Epithelial cell of prostate (primary cell): ENCODE measurements at regions not wholly inside any gene's neighbourhood (a gene's known extent, or its start where the extent isn't known, plus 50 kb on each side); places are given as distances from the start of the nearest gene placed in this dataset.
A peak's percentile ranks its signal among the peaks of the same experiment; 100 is the strongest.

ENCODE experiments used
- DNase-seq: peaks from one replicate; pipeline ENCODE4 v3.0.0-alpha.2; 2011; ENCODE audit warnings: low read depth, low spot score
- H3K27ac ChIP-seq: fragments of 450-650 bp; 2 replicates; pipeline ENCODE4 v1.5.1; 2017; ENCODE audit warnings: mild to moderate bottlenecking

DNA sequence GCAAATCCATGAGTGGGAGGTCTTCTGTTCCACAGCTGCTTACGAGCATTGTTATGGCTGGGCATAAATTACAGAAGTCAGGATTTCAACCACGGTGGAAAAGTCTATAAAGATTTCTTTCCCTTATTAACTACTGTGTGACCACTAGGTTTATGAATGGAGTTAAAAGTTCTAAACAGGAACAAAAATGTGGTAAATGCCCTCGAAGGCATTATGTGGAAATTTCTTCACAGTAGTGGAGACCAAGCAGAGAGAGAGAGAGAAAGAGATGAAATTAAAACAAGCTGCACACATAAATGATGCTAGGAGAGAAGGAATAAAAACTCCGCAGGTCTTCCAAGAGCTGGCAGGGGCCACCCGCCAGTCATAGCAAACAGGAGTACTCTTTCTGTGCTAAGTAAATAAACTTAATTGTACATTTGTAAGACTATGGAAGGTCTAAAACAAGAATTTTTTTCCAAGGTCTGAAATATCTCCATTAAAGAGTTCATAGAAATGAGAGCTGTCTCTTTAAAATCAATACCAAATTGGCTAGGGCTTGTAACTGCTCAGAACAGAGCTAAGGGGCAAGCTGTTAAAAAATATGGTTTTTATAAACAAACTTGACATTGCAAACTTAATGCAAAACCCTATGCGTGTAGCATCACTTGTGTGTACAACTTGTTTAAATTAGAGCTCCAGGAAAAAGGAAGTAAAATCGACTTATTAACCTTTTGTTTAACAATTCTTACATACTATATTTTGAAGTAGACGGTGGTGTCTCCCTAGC is 438.2 kb downstream of the MEIS1 start:
- no peak overlapping the region for H3K27ac ChIP-seq
- DNase-seq: no peak

DNA sequence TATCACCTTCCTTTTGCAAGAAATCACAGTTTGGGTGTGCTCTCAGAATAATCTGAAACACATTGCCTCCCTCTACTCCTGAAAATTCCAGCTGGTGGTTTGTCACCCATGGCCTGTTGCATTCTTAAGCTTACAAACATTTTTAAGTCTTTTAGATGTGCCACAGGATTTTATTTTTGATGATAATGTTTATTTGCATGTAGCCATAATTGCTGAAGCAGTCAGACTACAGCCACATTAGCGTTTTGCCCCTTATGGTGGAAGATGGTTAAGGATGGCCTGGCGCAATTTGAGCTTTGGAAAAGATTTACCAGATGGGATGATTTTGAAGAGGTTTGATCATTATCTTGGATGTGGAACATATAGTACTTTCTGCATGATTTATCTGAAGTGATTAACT is 439.5 kb downstream of the MEIS1 start:
- DNase-seq: no peak
- H3K27ac ChIP-seq: no peak overlapping the region

GRCh38 chr2:66875941-66876462 is 441.1 kb downstream of the MEIS1 start:
- DNase-seq: no peak
- H3K27ac ChIP-seq: no peak overlapping the region

DNA sequence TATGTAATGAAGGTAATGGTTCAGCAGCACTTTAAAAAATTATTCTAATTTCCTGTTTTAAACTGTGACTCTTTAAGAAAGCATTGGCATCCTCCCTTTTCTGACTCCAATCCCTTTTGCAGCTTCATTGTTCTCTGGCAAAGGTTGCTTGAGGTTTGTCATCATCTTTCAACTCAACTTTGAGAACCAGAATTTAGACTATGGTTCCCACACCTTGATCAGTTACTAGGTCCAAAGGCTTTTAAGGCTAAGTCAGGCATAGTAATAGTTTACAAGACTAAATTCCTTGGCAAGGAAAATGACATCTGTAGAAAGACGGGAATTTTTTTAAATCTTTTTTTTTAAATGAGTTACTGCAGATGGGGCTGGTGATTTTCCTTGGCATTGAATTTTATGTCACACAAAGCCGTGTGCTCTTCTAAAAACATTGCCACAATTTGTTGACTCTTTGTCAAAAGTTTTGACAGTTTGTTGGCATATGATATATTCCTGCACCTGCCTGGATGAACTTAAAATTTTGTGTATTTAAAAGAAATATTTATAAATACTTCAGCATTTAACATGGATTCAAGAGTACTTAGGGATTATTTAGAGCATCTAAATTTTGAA is 451.0 kb downstream of the MEIS1 start:
- H3K27ac ChIP-seq: no peak overlapping the region
- no peak for DNase-seq

GRCh38 chr2:66888246-66888645 is 453.3 kb downstream of the MEIS1 start:
- H3K27ac ChIP-seq: peak overlapping the region; percentile 66
- DNase-seq: no peak

- DNase-seq: peak; percentile 97
- H3K27ac ChIP-seq: peak overlapping the region; percentile 66
Observed at GRCh38 chr2:66888791-66889631, 454.1 kb downstream of the MEIS1 start.

GRCh38 chr2:66889632-66889882 is 454.6 kb downstream of the MEIS1 start:
- H3K27ac ChIP-seq: peak overlapping the region; percentile 66
- no peak for DNase-seq

GRCh38 chr2:66890166-66890742 is 455.3 kb downstream of the MEIS1 start:
- no peak overlapping the region for H3K27ac ChIP-seq
- DNase-seq: no peak

- DNase-seq: no peak
- H3K27ac ChIP-seq: no peak overlapping the region
Observed at GRCh38 chr2:66895206-66895605, 460.3 kb downstream of the MEIS1 start.

DNA sequence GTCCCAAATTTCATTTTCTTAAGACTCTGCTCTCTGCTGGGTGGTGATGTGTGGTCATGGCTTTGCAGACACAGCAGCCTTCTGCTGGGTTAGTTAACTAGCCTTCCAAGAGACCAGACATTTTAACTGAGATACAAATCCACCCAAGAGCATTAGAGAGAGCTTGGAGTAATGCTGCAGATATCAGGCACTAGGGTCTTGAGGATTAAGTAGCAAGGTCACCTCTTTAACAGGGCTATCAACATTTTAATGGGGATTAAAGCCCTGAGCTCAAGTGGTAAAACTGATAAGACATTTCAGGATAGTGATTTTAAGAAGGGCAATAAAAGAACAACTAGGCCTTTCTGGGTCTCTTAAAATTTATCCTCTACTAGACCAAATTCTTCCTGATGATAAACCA is 461.2 kb downstream of the MEIS1 start:
- DNase-seq: no peak
- no peak overlapping the region for H3K27ac ChIP-seq

DNA sequence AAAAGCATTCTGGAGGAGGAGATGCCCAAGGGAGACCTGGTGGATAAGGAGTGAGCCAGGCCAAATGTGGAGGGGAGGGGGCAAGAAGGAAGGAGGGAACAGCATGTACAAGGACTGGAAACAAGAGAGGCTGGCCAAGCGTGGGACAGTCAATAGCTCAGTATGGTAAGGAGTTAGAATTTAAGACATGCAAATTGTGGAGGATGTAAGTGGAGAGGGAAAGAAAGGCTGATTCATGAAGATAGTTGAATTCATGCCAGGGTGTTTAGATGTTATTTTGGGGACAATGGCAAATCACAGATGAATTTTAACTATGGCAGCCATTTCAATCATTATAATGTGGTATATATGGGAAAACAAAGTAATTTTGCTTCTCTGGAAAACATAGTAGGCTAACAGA is 462.3 kb downstream of the MEIS1 start:
- no peak overlapping the region for H3K27ac ChIP-seq
- DNase-seq: no peak

GRCh38 chr2:66897691-66898150 is 462.8 kb downstream of the MEIS1 start:
- no peak overlapping the region for H3K27ac ChIP-seq
- DNase-seq: no peak

DNA sequence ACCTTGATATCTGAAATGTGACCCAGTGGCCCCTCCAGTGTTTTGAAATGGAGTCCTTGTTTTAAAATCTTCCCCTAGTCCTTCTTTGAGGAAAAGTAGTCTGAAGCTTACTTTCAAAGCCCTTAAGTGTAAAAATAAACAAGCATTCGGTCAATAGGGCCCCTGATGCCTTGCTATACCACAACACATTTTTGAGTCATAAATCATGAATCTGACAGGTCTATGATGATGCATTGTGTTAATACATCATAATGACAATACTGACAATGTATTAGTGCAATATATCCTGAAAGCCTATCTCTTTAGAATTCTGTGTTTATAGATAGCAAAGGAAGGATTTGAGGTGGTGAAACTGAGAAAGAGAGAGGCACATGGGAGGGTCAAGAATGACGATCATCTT is 464.2 kb downstream of the MEIS1 start:
- no peak for DNase-seq
- no peak overlapping the region for H3K27ac ChIP-seq

DNA sequence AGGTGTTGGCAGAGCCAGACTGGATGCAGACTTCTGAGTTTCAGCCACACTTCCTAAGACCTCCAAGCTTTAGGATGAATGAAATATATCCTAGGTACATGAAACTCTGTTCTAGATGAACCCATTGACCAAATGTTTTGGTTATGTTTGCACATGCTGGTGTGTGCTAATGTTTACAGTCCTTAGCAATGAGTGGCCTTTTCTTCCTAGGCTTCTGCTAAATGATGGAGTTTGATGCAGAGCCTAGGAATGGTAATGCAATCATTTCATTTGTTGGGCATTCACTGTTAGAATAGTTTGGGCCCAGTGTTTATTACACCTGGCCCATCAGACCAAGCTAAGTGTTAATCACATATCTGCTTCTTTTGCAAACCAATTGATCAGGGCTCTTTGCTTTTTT is 464.7 kb downstream of the MEIS1 start:
- H3K27ac ChIP-seq: no peak overlapping the region
- no peak for DNase-seq

DNA sequence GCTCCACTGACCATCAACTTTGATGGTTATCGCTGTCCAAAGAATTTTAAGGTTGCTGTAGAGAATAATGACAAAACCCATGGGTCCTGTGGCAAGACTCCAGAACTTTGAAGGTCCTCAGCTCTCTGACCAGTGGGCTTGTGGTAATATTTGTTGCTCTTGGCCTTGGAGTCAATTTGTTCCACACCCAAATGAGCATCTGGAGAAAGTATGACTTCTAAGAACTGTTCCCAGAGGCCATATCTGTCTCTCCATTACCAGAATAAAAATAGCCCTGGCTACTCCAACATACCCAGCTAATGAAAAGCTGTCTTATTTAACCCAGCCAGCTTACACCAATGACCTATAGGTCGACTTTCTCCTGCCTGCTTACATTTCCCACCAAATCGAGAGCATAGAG is 466.4 kb downstream of the MEIS1 start:
- H3K27ac ChIP-seq: no peak overlapping the region
- no peak for DNase-seq

DNA sequence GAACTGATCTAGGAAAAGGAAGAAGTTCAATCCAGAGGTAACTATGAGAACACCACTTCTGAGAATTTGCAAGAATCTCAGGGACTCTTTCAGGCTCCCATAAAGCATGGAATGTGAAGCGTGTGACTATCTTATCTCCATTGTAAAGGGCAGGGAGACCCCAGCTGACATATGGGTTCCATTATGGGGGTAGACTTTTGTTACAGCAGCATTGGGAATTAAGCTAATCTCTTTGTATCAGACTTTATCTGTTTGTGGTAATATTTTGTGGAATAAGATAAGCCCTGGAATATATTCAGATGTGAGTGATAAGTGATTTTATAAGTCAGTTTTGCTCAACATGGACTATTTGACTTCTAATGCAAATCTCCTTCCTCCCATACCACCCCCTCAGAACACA is 468.3 kb downstream of the MEIS1 start:
- no peak for DNase-seq
- no peak overlapping the region for H3K27ac ChIP-seq

DNA sequence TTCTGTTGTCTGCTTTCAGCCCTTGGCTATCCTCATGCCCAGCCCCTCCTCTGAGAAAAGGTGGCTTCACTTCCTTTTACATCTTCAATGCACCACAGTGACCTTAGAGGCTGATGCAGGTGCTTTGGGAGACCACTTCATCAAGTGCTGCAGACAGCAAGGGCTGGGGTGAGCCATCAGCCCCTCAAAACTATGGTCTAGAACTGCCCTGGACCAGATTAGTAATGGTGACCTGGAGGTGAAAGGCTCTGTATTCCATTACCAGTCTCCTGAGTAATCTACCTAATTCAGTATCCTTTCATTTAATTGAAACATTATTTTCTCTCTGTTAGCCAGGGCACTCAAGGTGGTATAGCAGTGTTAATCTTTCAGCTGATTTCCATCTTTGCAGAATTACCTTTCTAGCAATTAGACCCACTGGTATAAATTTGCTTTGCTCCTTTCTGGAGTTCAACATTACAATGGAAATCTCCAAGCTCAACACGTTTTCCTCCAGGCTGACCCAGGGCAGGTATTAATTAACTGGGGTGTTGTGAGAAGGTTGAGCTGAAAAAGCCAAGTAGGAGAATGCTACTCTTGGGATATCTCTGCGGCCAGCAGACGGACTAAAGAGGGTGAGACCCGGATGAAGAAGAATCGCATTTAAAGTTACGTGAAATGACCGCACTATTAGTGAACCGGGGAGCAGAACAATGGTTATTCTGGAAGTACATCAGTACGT is 469.0 kb downstream of the MEIS1 start:
- H3K27ac ChIP-seq: no peak overlapping the region
- no peak for DNase-seq

- DNase-seq: no peak
- no peak overlapping the region for H3K27ac ChIP-seq
Observed at GRCh38 chr2:66915237-66915636, 480.3 kb downstream of the MEIS1 start.

GRCh38 chr2:66919286-66919685 is 477.8 kb upstream of the ETAA1 start:
- H3K27ac ChIP-seq: no peak overlapping the region
- DNase-seq: no peak

DNA sequence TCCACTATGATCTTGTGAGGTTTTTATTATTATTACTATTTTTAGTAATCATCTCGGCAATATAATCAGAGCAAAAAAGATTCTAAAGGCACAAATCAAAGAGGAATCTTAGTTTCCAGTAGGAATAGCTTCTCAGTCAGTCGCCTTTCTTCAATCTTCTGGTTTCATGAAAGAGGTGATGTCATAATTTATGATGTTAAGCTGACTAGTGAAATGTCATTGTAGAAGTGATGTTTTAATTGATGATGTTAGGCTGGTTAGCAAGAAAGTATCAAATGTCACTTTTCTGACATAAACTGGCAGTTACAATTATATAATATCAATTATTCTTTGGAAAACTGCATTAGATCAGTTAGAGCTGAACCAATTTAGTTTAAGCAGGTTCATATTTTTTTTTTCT is 476.7 kb upstream of the ETAA1 start:
- no peak overlapping the region for H3K27ac ChIP-seq
- no peak for DNase-seq
